GM23248 (cell line): ENCODE measurements at regions not wholly inside any gene's neighbourhood (a gene's known extent, or its start where the extent isn't known, plus 50 kb on each side); places are given as distances from the start of the nearest gene placed in this dataset.

Source experiments
- DNase-seq: peaks from one replicate; pipeline ENCODE4 v3.0.0-alpha.2; 2015
- H2AFZ ChIP-seq: fragments of 200-600 bp; sonication (generic); 2 replicates; pipeline ENCODE4 v1.6.1; 2016; ENCODE audit warnings: antibody characterized with exemption
- H3F3A ChIP-seq: fragments of 200-600 bp; sonication (generic); 2 replicates; pipeline ENCODE4 v1.6.1; 2016; ENCODE audit warnings: mild to moderate bottlenecking, antibody characterized with exemption, mixed run types; ENCODE audit not compliant: insufficient read depth
- H3K27ac ChIP-seq: fragments of 200-600 bp; sonication (generic); 2 replicates; pipeline ENCODE4 v1.5.1; 2016; ENCODE audit warnings: mild to moderate bottlenecking
- H3K27me3 ChIP-seq: fragments of 200-600 bp; sonication (generic); replicated peaks from 2 replicates; pipeline ENCODE4 v1.6.1; 2016; ENCODE audit warnings: mild to moderate bottlenecking; ENCODE audit not compliant: insufficient read depth
- H3K36me3 ChIP-seq: fragments of 200-600 bp; sonication (generic); 2 replicates; pipeline ENCODE4 v1.6.1; 2016; ENCODE audit warnings: low read depth, mild to moderate bottlenecking
- H3K4me1 ChIP-seq: fragments of 200-600 bp; sonication (generic); 2 replicates; pipeline ENCODE4 v1.6.1; 2016; ENCODE audit warnings: mild to moderate bottlenecking; ENCODE audit not compliant: insufficient read depth
- H3K4me2 ChIP-seq: fragments of 200-600 bp; sonication (generic); one replicate; pipeline ENCODE4 v1.6.1; 2016; ENCODE audit warnings: mild to moderate bottlenecking; ENCODE audit not compliant: unreplicated experiment
- H3K4me3 ChIP-seq: fragments of 200-600 bp; sonication (generic); 2 replicates; pipeline ENCODE4 v1.5.1; 2016; ENCODE audit warnings: mild to moderate bottlenecking
- H3K79me2 ChIP-seq: fragments of 200-600 bp; sonication (generic); 2 replicates; pipeline ENCODE4 v1.6.1; 2016; ENCODE audit warnings: mild to moderate bottlenecking; ENCODE audit not compliant: insufficient read depth
- H3K9ac ChIP-seq: fragments of 200-600 bp; sonication (generic); 2 replicates; pipeline ENCODE4 v1.6.1; 2016; ENCODE audit warnings: mild to moderate bottlenecking
- H3K9me2 ChIP-seq: fragments of 200-600 bp; sonication (generic); 2 replicates; pipeline ENCODE4 v1.6.1; 2016; ENCODE audit warnings: mixed run types, mild to moderate bottlenecking, moderate library complexity; ENCODE audit not compliant: insufficient read depth
- H3K9me3 ChIP-seq: fragments of 200-600 bp; sonication (generic); one replicate; pipeline ENCODE4 v1.6.1; 2017; ENCODE audit warnings: low read depth
- H4K20me1 ChIP-seq: fragments of 200-600 bp; sonication (generic); 2 replicates; pipeline ENCODE4 v1.6.0; 2016; ENCODE audit not compliant: insufficient read depth
- EZH2 ChIP-seq: fragments of 200-600 bp; sonication (generic); IDR thresholded peaks from 2 replicates; pipeline ENCODE4 v1.6.1; 2018; ENCODE audit warnings: antibody characterized with exemption, mild to moderate bottlenecking; ENCODE audit not compliant: insufficient read depth, poor library complexity, severe bottlenecking
- EZH2phosphoT487 ChIP-seq: fragments of 200-600 bp; sonication (generic); IDR thresholded peaks from 2 replicates; pipeline ENCODE4 v1.6.1; 2018; ENCODE audit warnings: antibody characterized with exemption, moderate library complexity, mild to moderate bottlenecking, low read depth; ENCODE audit not compliant: insufficient read depth
- WGBS, 2 experiments: methylation state at CpG; one replicate each; pipeline ENCODE4 v1.1.6; 2015 to 2017; ENCODE audit warnings: low lambda C conversion rate in 2 of 2, low coverage in 1 of 2; ENCODE audit errors: missing lambda C conversion rate in 2 of 2; 5-methylcytosine and 5-hydroxymethylcytosine counted together
- in situ Hi-C: fragments of 300-500 bp; cut with MboI; formaldehyde crosslinking; loops from 2 replicates; pipeline ENCODE4 v1.15.0; 2020

- Histone ChIP-seq H3K4me3 (no peak overlapping the region), H3F3A (no peaks in the 10 kb centered on the region), H3K27ac (no peak overlapping the region), H3K9ac (no peak overlapping the region), H3K4me1 (no peaks in the 10 kb centered on the region), H3K36me3 (no peaks in the 10 kb centered on the region), H4K20me1 (no peaks in the 10 kb centered on the region), H3K9me2 (no peaks in the 10 kb centered on the region), H3K27me3 (0 out of 2 replicates have a peak, but pooled peaks cover 4% of the 10 kb centered on the region), H3K9me3 (no peaks in the 10 kb centered on the region), H2AFZ (no peak overlapping the region), H3K79me2 (no peaks in the 10 kb centered on the region), H3K4me2 (no peak overlapping the region)
- no peak for TF ChIP-seq EZH2phosphoT487
- TF ChIP-seq EZH2, result no peak
- WGBS, 2 experiments, result 62 to 69% methylated on average over 5 of the region's 5 CpGs
- in situ Hi-C loops, result no loop called here
- no peak for DNase-seq
Measured at GRCh38 chr2:142675398-142675797, 202.1 kb upstream of the KYNU start.

GRCh38 chr2:142673836-142674235, 203.6 kb upstream of the KYNU start:
- no peak for TF ChIP-seq EZH2phosphoT487
- TF ChIP-seq EZH2, result no peak
- Histone ChIP-seq H3K4me2 (no peak overlapping the region), H3F3A (no peaks in the 10 kb centered on the region), H3K79me2 (no peaks in the 10 kb centered on the region), H3K9me2 (no peaks in the 10 kb centered on the region), H3K4me3 (no peak overlapping the region), H3K36me3 (no peaks in the 10 kb centered on the region), H2AFZ (no peak overlapping the region), H3K4me1 (no peaks in the 10 kb centered on the region), H3K9me3 (no peaks in the 10 kb centered on the region), H4K20me1 (no peaks in the 10 kb centered on the region), H3K9ac (no peak overlapping the region), H3K27me3 (no peaks in the 10 kb centered on the region), H3K27ac (no peak overlapping the region)
- 35 to 58% methylated on average over 4 of the region's 4 CpGs for WGBS, 2 experiments
- DNase-seq, result no peak
- in situ Hi-C loops, result no loop called here

- Histone ChIP-seq H3K27ac (no peak overlapping the region), H3K4me2 (no peak overlapping the region)
Measured at GRCh38 chr2:142672698-142673097, 204.8 kb upstream of the KYNU start.

GRCh38 chr2:142670362-142670761, 207.1 kb upstream of the KYNU start:
- H3K27ac ChIP-seq, result no peak overlapping the region
- H3K4me2 ChIP-seq, result no peak overlapping the region

More at GRCh38 chr2:142672698-142673097, 204.8 kb upstream of the KYNU start:
- no peaks in the 10 kb centered on the region for H3F3A ChIP-seq
- in situ Hi-C loops, result no loop called here
- H3K9me2 ChIP-seq, result no peaks in the 10 kb centered on the region
- 69 to 77% methylated on average over 6 of the region's 6 CpGs for WGBS, 2 experiments
- TF ChIP-seq EZH2 (no peak), EZH2phosphoT487 (no peak)
- no peaks in the 10 kb centered on the region for H3K79me2 ChIP-seq
- no peaks in the 10 kb centered on the region for H3K9me3 ChIP-seq
- no peak overlapping the region for H3K4me3 ChIP-seq
- no peaks in the 10 kb centered on the region for H3K27me3 ChIP-seq
- H2AFZ ChIP-seq, result no peak overlapping the region
- H3K36me3 ChIP-seq, result no peaks in the 10 kb centered on the region
- DNase-seq, result no peak
- H3K9ac ChIP-seq, result no peak overlapping the region
- no peaks in the 10 kb centered on the region for H4K20me1 ChIP-seq
- no peaks in the 10 kb centered on the region for H3K4me1 ChIP-seq

GRCh38 chr2:142668420-142668819, 209.0 kb upstream of the KYNU start:
- Histone ChIP-seq H4K20me1 (no peaks in the 10 kb centered on the region), H2AFZ (no peak overlapping the region), H3K79me2 (no peaks in the 10 kb centered on the region), H3K27ac (no peak overlapping the region), H3K27me3 (no peaks in the 10 kb centered on the region), H3K4me1 (no peaks in the 10 kb centered on the region), H3K9me2 (no peaks in the 10 kb centered on the region), H3F3A (no peaks in the 10 kb centered on the region), H3K9me3 (no peaks in the 10 kb centered on the region), H3K4me3 (no peak overlapping the region), H3K36me3 (no peaks in the 10 kb centered on the region), H3K9ac (no peak overlapping the region), H3K4me2 (no peak overlapping the region)
- in situ Hi-C loops, result no loop called here
- DNase-seq, result no peak
- TF ChIP-seq EZH2phosphoT487 (no peak), EZH2 (no peak)
- 49 to 51% methylated on average over 3 of the region's 3 CpGs for WGBS, 2 experiments

More at GRCh38 chr2:142670362-142670761, 207.1 kb upstream of the KYNU start:
- TF ChIP-seq EZH2phosphoT487, result no peak
- no peak for TF ChIP-seq EZH2
- H3K4me3 ChIP-seq, result no peak overlapping the region
- H2AFZ ChIP-seq, result no peak overlapping the region
- no peaks in the 10 kb centered on the region for H3K79me2 ChIP-seq
- H3K36me3 ChIP-seq, result no peaks in the 10 kb centered on the region
- no peaks in the 10 kb centered on the region for H3K27me3 ChIP-seq
- no peaks in the 10 kb centered on the region for H3K9me3 ChIP-seq
- no peak for DNase-seq
- H3F3A ChIP-seq, result no peaks in the 10 kb centered on the region
- 0 to 5% methylated on average over 1 of the region's 1 CpG for WGBS, 2 experiments
- no peaks in the 10 kb centered on the region for H3K4me1 ChIP-seq
- H4K20me1 ChIP-seq, result no peaks in the 10 kb centered on the region
- in situ Hi-C loops, result no loop called here
- no peak overlapping the region for H3K9ac ChIP-seq
- H3K9me2 ChIP-seq, result no peaks in the 10 kb centered on the region
